SW480 (cell line): ENCODE measurements at regions not wholly inside any gene's neighbourhood (a gene's known extent, or its start where the extent isn't known, plus 50 kb on each side); places are given as distances from the start of the nearest gene placed in this dataset.
"Not testable (repeated sequence)": the region's sequence is repeated elsewhere in the genome, so short reads cannot be mapped to it uniquely, and the experiment has no call there.

Source experiments
- DNase-seq: peaks from one replicate; pipeline ENCODE4 v3.0.0-alpha.2; 2016; ENCODE audit warnings: low spot score

GRCh38 chr4:49227941-49228340, 241.9 kb downstream of the CWH43 start:
- DNase-seq, result not testable (repeated sequence)

GRCh38 chr4:49229243-49229642, 243.2 kb downstream of the CWH43 start:
- DNase-seq, result not testable (repeated sequence)

GRCh38 chr4:49229713-49230112, 243.6 kb downstream of the CWH43 start:
- not testable (repeated sequence) for DNase-seq

- not testable (repeated sequence) for DNase-seq
Measured at GRCh38 chr4:49233346-49233745, 247.3 kb downstream of the CWH43 start.

GRCh38 chr4:49233749-49234148, 247.7 kb downstream of the CWH43 start:
- not testable (repeated sequence) for DNase-seq

- not testable (repeated sequence) for DNase-seq
Measured at GRCh38 chr4:49234382-49234781, 248.3 kb downstream of the CWH43 start.

- not testable (repeated sequence) for DNase-seq
Measured at GRCh38 chr4:49235413-49236160, 249.5 kb downstream of the CWH43 start.

GRCh38 chr4:49236474-49236873, 250.4 kb downstream of the CWH43 start:
- not testable (repeated sequence) for DNase-seq

GRCh38 chr4:49241295-49241694, 255.2 kb downstream of the CWH43 start:
- not testable (repeated sequence) for DNase-seq

- DNase-seq, result not testable (repeated sequence)
Measured at GRCh38 chr4:49262786-49263185, 276.7 kb downstream of the CWH43 start.

GRCh38 chr4:49270435-49270834, 284.4 kb downstream of the CWH43 start:
- not testable (repeated sequence) for DNase-seq

GRCh38 chr4:49270912-49271311, 284.8 kb downstream of the CWH43 start:
- DNase-seq, result not testable (repeated sequence)

GRCh38 chr4:49285905-49286304, 299.8 kb downstream of the CWH43 start:
- DNase-seq, result not testable (repeated sequence)

- not testable (repeated sequence) for DNase-seq
Measured at GRCh38 chr4:49286926-49287745, 301.1 kb downstream of the CWH43 start.

GRCh38 chr4:49287893-49288292, 301.8 kb downstream of the CWH43 start:
- peak; percentile 46 for DNase-seq

GRCh38 chr4:49288796-49289195, 302.7 kb downstream of the CWH43 start:
- DNase-seq, result peak; percentile 7

- not testable (repeated sequence) for DNase-seq
Measured at GRCh38 chr4:49314815-49315214, 328.7 kb downstream of the CWH43 start.

GRCh38 chr4:49320725-49321410, 334.8 kb downstream of the CWH43 start:
- not testable (repeated sequence) for DNase-seq

GRCh38 chr4:49321511-49322300, 335.6 kb downstream of the CWH43 start:
- not testable (repeated sequence) for DNase-seq

GRCh38 chr4:49322610-49323572, 336.8 kb downstream of the CWH43 start:
- not testable (repeated sequence) for DNase-seq
